HCT116 (cell line): ENCODE measurements at regions not wholly inside any gene's neighbourhood (a gene's known extent, or its start where the extent isn't known, plus 50 kb on each side); places are given as distances from the start of the nearest gene placed in this dataset.

Experiments used
- ATAC-seq: fragments of 200-7000 bp; cut with Tn5 transposase; 2 replicates; pipeline ENCODE4 v1.9.1; 2020; ENCODE audit warnings: mild to moderate bottlenecking, moderate library complexity
- BruUV-seq: library from RNA; stranded (reverse); fragments of 400-500 nt; replicated peaks from 2 replicates; lab custom pipeline; 2021; lab: Mats Ljungman, UMichigan
- CTCF ChIA-PET: fragments of 300-600 bp; sonication (Branson Sonifier 250); formaldehyde crosslinking; loops from one replicate; lab custom pipeline; 2021; ENCODE audit warnings: antibody characterized with exemption; lab: Charles Lee
- POLR2A ChIA-PET: fragments of 300-600, 350-600 bp; sonication (Branson Sonifier 250); formaldehyde crosslinking; loops from one replicate; lab custom pipeline; 2021; ENCODE audit warnings: antibody characterized with exemption; lab: Charles Lee
- RAD21 ChIA-PET, 2 experiments: fragments of 300-600 bp; sonication (Branson Sonifier 250); formaldehyde crosslinking; loops; one replicate each; lab custom pipeline; 2023; ENCODE audit warnings: low total read pairs in 2 of 2; ENCODE audit not compliant: uncharacterized antibody in 2 of 2, unreplicated experiment in 2 of 2, low non-redundant PET in 1 of 2; lab: Charles Lee
- DNase-seq: peaks from one replicate; pipeline ENCODE4 v3.0.0-alpha.2; 2010; ENCODE audit warnings: low read depth, low spot score
- H2AFZ ChIP-seq: fragments of 200-600 bp; shearing (Covaris generic), sonication (generic); 2 replicates; pipeline ENCODE4 v1.6.1; 2017; ENCODE audit warnings: low read depth, mixed run types, mixed read lengths, antibody characterized with exemption, low read length; ENCODE audit not compliant: poor library complexity, severe bottlenecking
- H3K27ac ChIP-seq: 2 replicates; pipeline ENCODE4 v1.5.1; 2012; ENCODE audit warnings: low read depth, low read length
- H3K27me3 ChIP-seq: fragments of 200-600 bp; sonication (generic); 2 replicates; pipeline ENCODE4 v1.6.1; 2016; ENCODE audit warnings: mixed run types, low read length, mixed read lengths; ENCODE audit not compliant: insufficient read depth
- H3K36me3 ChIP-seq, 2 experiments: fragments of 200-500 bp in 1 of 2; fragments of 200-600 bp in 1 of 2; sonication (Bioruptor generic) in 1 of 2; sonication (generic) in 1 of 2; 2 replicates each; pipeline versions ENCODE4 v1.5.1 to v1.6.1; 2014 to 2016; ENCODE audit warnings: low read length in 2 of 2, inconsistent platforms in 1 of 2, mixed read lengths in 1 of 2, mixed run types in 1 of 2; ENCODE audit not compliant: insufficient read depth in 2 of 2, control insufficient read depth in 1 of 2
- H3K4me1 ChIP-seq, 2 experiments: fragments of 200-600 bp in 1 of 2; sonication (generic) in 1 of 2; 2 replicates each; pipeline versions ENCODE4 v1.5.1 to v1.6.1; 2012 to 2017; ENCODE audit warnings: low read length in 2 of 2, inconsistent platforms in 1 of 2, mild to moderate bottlenecking in 1 of 2, mixed read lengths in 1 of 2, mixed run types in 1 of 2, moderate library complexity in 1 of 2; ENCODE audit not compliant: insufficient read depth in 2 of 2, control insufficient read depth in 1 of 2
- H3K4me2 ChIP-seq: fragments of 200-600 bp; sonication (generic); 2 replicates; pipeline ENCODE4 v1.6.1; 2017; ENCODE audit warnings: mixed run types, low read length, mixed read lengths
- H3K4me3 ChIP-seq, 2 experiments: fragments of 200-600 bp in 1 of 2; sonication (generic) in 1 of 2; replicated peaks in 1 of 2; 2 replicates each; pipeline ENCODE4 v1.5.1; 2011 to 2016; ENCODE audit warnings: low read length in 2 of 2, control low read depth in 1 of 2, low read depth in 1 of 2, mild to moderate bottlenecking in 1 of 2, mixed read lengths in 1 of 2, mixed run types in 1 of 2
- H3K79me2 ChIP-seq: fragments of 200-600 bp; sonication (generic); 2 replicates; pipeline ENCODE4 v1.6.1; 2017; ENCODE audit warnings: mild to moderate bottlenecking, mixed run types, low read length, moderate library complexity, mixed read lengths; ENCODE audit not compliant: insufficient read depth
- H3K9ac ChIP-seq: fragments of 200-600 bp; sonication (generic); 2 replicates; pipeline ENCODE4 v1.6.1; 2016; ENCODE audit warnings: low read length, mixed read lengths
- H3K9me2 ChIP-seq: fragments of 200-600 bp; sonication (generic), shearing (Covaris generic); 2 replicates; pipeline ENCODE4 v1.6.1; 2017; ENCODE audit warnings: mixed run types, mild to moderate bottlenecking, moderate library complexity; ENCODE audit not compliant: insufficient read depth
- H3K9me3 ChIP-seq, 2 experiments: fragments of 200-500 bp in 1 of 2; fragments of 200-600 bp in 1 of 2; sonication (Bioruptor generic) in 1 of 2; sonication (generic) in 1 of 2; 2 replicates each; pipeline ENCODE4 v1.6.1; 2014 to 2017; ENCODE audit warnings: low read length in 2 of 2, mixed read lengths in 2 of 2, inconsistent platforms in 1 of 2, low read depth in 1 of 2, mild to moderate bottlenecking in 1 of 2, mixed run types in 1 of 2, moderate library complexity in 1 of 2; ENCODE audit not compliant: control insufficient read depth in 1 of 2, insufficient read depth in 1 of 2
- H4K20me1 ChIP-seq: fragments of 200-600 bp; sonication (generic), shearing (Covaris generic); 2 replicates; pipeline ENCODE4 v1.6.1; 2017; ENCODE audit warnings: mixed run types, mild to moderate bottlenecking, moderate library complexity; ENCODE audit not compliant: insufficient read depth
- CBX3 ChIP-seq: IDR thresholded peaks from 2 replicates; pipeline ENCODE4 v1.6.1; 2012; ENCODE audit warnings: low read depth
- CEBPB ChIP-seq: IDR thresholded peaks from 2 replicates; pipeline ENCODE4 v1.6.1; 2012; ENCODE audit warnings: low read depth
- CTCF ChIP-seq, 3 experiments: fragments of 200-600 bp in 1 of 3; sonication (generic) in 1 of 3; IDR thresholded peaks in 2 of 3; conservative IDR thresholded peaks in 1 of 3; 2 replicates each; pipeline ENCODE4 v1.5.1; 2012 to 2017; ENCODE audit warnings: low read depth in 2 of 3, low read length in 2 of 3, antibody characterized with exemption in 1 of 3, borderline replicate concordance in 1 of 3, control low read depth in 1 of 3, mild to moderate bottlenecking in 1 of 3, mixed read lengths in 1 of 3, mixed run types in 1 of 3, moderate library complexity in 1 of 3; ENCODE audit not compliant: insufficient read depth in 1 of 3
- EGR1 ChIP-seq: IDR thresholded peaks from 2 replicates; pipeline ENCODE4 v1.6.1; 2012; ENCODE audit warnings: low read depth
- FOSL1 ChIP-seq: IDR thresholded peaks from 2 replicates; pipeline ENCODE4 v1.6.1; 2012; ENCODE audit warnings: low read depth
- JUND ChIP-seq: IDR thresholded peaks from 2 replicates; pipeline ENCODE4 v1.6.1; 2012
- MAX ChIP-seq: IDR thresholded peaks from 2 replicates; pipeline ENCODE4 v1.6.1; 2012
- POLR2AphosphoS5 ChIP-seq: IDR thresholded peaks from 2 replicates; pipeline ENCODE4 v1.6.1; 2011; ENCODE audit warnings: mild to moderate bottlenecking, low read depth, low read length, moderate library complexity
- RAD21 ChIP-seq: IDR thresholded peaks from 2 replicates; pipeline ENCODE4 v1.6.1; 2012; ENCODE audit warnings: low read depth, mild to moderate bottlenecking
- SIN3A ChIP-seq: IDR thresholded peaks from 2 replicates; pipeline ENCODE4 v1.6.1; 2012; ENCODE audit warnings: low read depth
- SP1 ChIP-seq: IDR thresholded peaks from 2 replicates; pipeline ENCODE4 v1.6.1; 2012; ENCODE audit warnings: low read depth
- SRF ChIP-seq: IDR thresholded peaks from 2 replicates; pipeline ENCODE4 v1.6.1; 2012; ENCODE audit warnings: low read depth
- TCF7L2 ChIP-seq: IDR thresholded peaks from 2 replicates; pipeline ENCODE4 v1.7.0; 2011; ENCODE audit warnings: borderline replicate concordance, inconsistent platforms; ENCODE audit not compliant: insufficient read depth, insufficient read length; ENCODE audit errors: extremely low read depth
- ZBTB33 ChIP-seq: IDR thresholded peaks from 2 replicates; pipeline ENCODE4 v1.6.1; 2011; ENCODE audit warnings: mild to moderate bottlenecking, low read length, moderate library complexity; ENCODE audit not compliant: insufficient replicate concordance; ENCODE audit errors: extremely low read depth
- ZFX ChIP-seq: fragments of 450-650 bp; IDR thresholded peaks from 2 replicates; pipeline ENCODE4 v1.6.1; 2017
- ZNF274 ChIP-seq: fragments of 200-500 bp; sonication (Bioruptor generic); IDR thresholded peaks from 2 replicates; pipeline ENCODE4 v1.6.1; 2014; ENCODE audit warnings: mild to moderate bottlenecking, low read depth, low read length, inconsistent platforms
- intact Hi-C: fragments of 100-400 bp; cut with micrococcal nuclease; formaldehyde crosslinking; loops from 2 replicates; pipeline ENCODE4 v1.10.0; 2022

DNA sequence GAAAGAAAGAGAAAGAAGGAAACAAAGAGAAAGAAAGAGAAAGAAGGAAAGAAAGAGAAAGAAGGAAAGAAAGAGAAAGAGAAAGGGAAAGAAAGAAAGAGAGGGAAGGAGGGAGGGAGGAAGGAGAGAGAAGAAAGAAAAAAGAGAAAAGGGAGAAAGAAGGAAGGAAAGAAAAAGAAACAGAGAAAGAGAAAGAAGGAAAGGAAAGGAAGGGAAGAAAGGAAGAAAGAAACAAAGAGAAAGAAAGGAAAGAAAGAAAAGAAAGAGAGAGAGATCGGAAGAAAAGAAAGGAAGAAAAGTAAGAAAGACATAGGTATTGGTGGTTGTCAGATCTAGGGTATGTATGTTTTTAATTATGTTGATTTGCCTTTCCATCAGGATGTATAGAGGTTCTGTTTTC lies 342.3 kb downstream of the FOXG1 start:
- no peaks in the 10 kb centered on the region for H3K9me2 ChIP-seq
- no TSS peak for BruUV-seq
- H3K27me3 ChIP-seq: no peaks in the 10 kb centered on the region
- intact Hi-C loops: no loop called here
- H3K9me3 ChIP-seq: peaks cover 20 to 29% of the 10 kb centered on the region in 2 experiments; a peak in 3 of 4 replicates
- H2AFZ ChIP-seq: no peak overlapping the region
- H3K4me3 ChIP-seq: no peak overlapping the region
- no peak for DNase-seq
- H3K9ac ChIP-seq: no peak overlapping the region
- no peak for ATAC-seq
- ChIA-PET RAD21 (no interaction called here), CTCF (no interaction called here), POLR2A (no interaction called here)
- H4K20me1 ChIP-seq: no peaks in the 10 kb centered on the region; the same call in 1 of the 2 replicates
- no peaks in the 10 kb centered on the region for H3K36me3 ChIP-seq
- H3K4me2 ChIP-seq: no peak overlapping the region
- no peaks in the 10 kb centered on the region for H3K4me1 ChIP-seq
- no peaks in the 10 kb centered on the region for H3K79me2 ChIP-seq
- no peak for TF ChIP-seq EGR1
- no peak for TF ChIP-seq FOSL1
- TF ChIP-seq SIN3A: no peak
- TF ChIP-seq SP1: no peak
- no peak for TF ChIP-seq SRF
- no peak for TF ChIP-seq JUND
- no peak for TF ChIP-seq CBX3
- no peak for TF ChIP-seq RAD21
- no peak for TF ChIP-seq CTCF (IDR thresholded peaks at IDR 0.05 in 2 of 3, conservative IDR thresholded peaks at IDR 0.05 in 1 of 3; ENCODE audit: borderline replicate concordance in 1 of 3, insufficient read depth in 1 of 3, low read depth in 2 of 3, low read length in 2 of 3)
- TF ChIP-seq MAX: no peak
- no peak for TF ChIP-seq TCF7L2
- TF ChIP-seq ZBTB33: no peak
- TF ChIP-seq ZFX: no peak
- TF ChIP-seq ZNF274: no peak
- no peak for TF ChIP-seq CEBPB
- no peak for TF ChIP-seq POLR2AphosphoS5
- H3K27ac ChIP-seq: no peak overlapping the region
